ENCODE measurements at regions not wholly inside any gene's neighbourhood (a gene's known extent, or its start where the extent isn't known, plus 50 kb on each side); places are given as distances from the start of the nearest gene placed in this dataset.

GRCh38 chr10:21458126-21458871, 67.2 kb downstream of the SKIDA1 start:
- Histone ChIP-seq H3K9me3 (replicated peaks; ENCODE audit: control insufficient read depth, insufficient read depth, low read length) (no peaks in the 10 kb centered on the region; the same call in 2 of the 3 replicates), H3K4me2 (ENCODE audit: control insufficient read depth, insufficient read depth) (no peak overlapping the region), H3K36me3 (ENCODE audit: control insufficient read depth in 2 of 2, insufficient read depth in 2 of 2, low read length in 1 of 2) (no peaks in the 10 kb centered on the region), H3K4me1 (ENCODE audit: control insufficient read depth, insufficient read depth, low read length) (no peaks in the 10 kb centered on the region), H3K9ac (ENCODE audit: control insufficient read depth, insufficient read depth, low read length) (no peak overlapping the region), H3K4me3 (no peak overlapping the region), H3K27ac (ENCODE audit: control insufficient read depth, insufficient read depth) (no peak overlapping the region), H4K20me1 (ENCODE audit: control insufficient read depth, insufficient read depth) (no peaks in the 10 kb centered on the region), H3K79me2 (ENCODE audit: control insufficient read depth, insufficient read depth, low read length) (no peaks in the 10 kb centered on the region), H2AFZ (ENCODE audit: control insufficient read depth, low read depth, low read length) (no peak overlapping the region), H3K27me3 (replicated peaks in 1 of 2; ENCODE audit: control insufficient read depth in 2 of 2, insufficient read depth in 2 of 2, low read length in 1 of 2) (no peaks in the 10 kb centered on the region)
- 60% methylated on average over 5 of the region's 5 CpGs for WGBS (ENCODE audit: insufficient coverage, insufficient replicate concordance, low lambda C conversion rate, missing lambda C conversion rate)
- no peak for FAIRE-seq
- ChIA-PET CTCF (no interaction called here), POLR2A (interaction anchor here (0.6 kb wide), 1 partner anchor 90 kb away, joined by 4 read pairs; no protein-coding TSS in a partner anchor), RAD21 (ENCODE audit: unreplicated experiment) (no interaction called here), SMC1A (ENCODE audit: uncharacterized antibody, unreplicated experiment) (interaction anchor here (0.6 kb wide), 1 partner anchor 413 kb away, joined by 3 read pairs; no protein-coding TSS in a partner anchor)
- ATAC-seq = no peak
- in situ Hi-C loops (cut with MboI) (no loop called here), intact Hi-C loops (cut with micrococcal nuclease; ENCODE audit: unreplicated experiment) (no loop called here)
- no peak for DNase-seq (ENCODE audit: low read depth, low spot score)
- BruUV-seq (replicated peaks) = no TSS peak
- TF ChIP-seq RUNX3 (IDR thresholded peaks at IDR 0.05; ENCODE audit: low read length) = no peak
- TF ChIP-seq RCOR1 (conservative IDR thresholded peaks at IDR 0.05; ENCODE audit: low read depth, low read length) = no peak
- no peak for TF ChIP-seq NFIC (IDR thresholded peaks at IDR 0.05; ENCODE audit: low read depth, low read length)
- TF ChIP-seq NR2F1 (conservative IDR thresholded peaks at IDR 0.05) = no peak
- no peak for TF ChIP-seq PBX3 (IDR thresholded peaks at IDR 0.05; ENCODE audit: insufficient replicate concordance, low read depth, low read length)
- no peak for TF ChIP-seq MYB (IDR thresholded peaks at IDR 0.05; ENCODE audit: borderline replicate concordance, low read depth, low read length)
- TF ChIP-seq ZNF384 (IDR thresholded peaks at IDR 0.05; ENCODE audit: borderline replicate concordance, low read depth, low read length) = no peak
- TF ChIP-seq CHD4 (IDR thresholded peaks at IDR 0.05) = no peak
- TF ChIP-seq CUX1 (IDR thresholded peaks at IDR 0.05; ENCODE audit: insufficient replicate concordance, low read depth, low read length) = no peak
- TF ChIP-seq HDAC2 (IDR thresholded peaks at IDR 0.05) = no peak
- no peak for TF ChIP-seq CREM (IDR thresholded peaks at IDR 0.05; ENCODE audit: low read depth)
- no peak for TF ChIP-seq JUND (IDR thresholded peaks at IDR 0.05; ENCODE audit: low read depth, low read length)
- TF ChIP-seq NR2C1 (IDR thresholded peaks at IDR 0.05) = no peak
- no peak for TF ChIP-seq SUPT20H (IDR thresholded peaks at IDR 0.05; ENCODE audit: borderline replicate concordance, control insufficient read depth, low read depth, low read length)
- no peak for TF ChIP-seq POU2F2 (IDR thresholded peaks at IDR 0.05; ENCODE audit: borderline replicate concordance, low read depth, low read length)
- no peak for TF ChIP-seq ZZZ3 (IDR thresholded peaks at IDR 0.05; ENCODE audit: control insufficient read depth, insufficient read length, low read depth)
- TF ChIP-seq ETV6 (conservative IDR thresholded peaks at IDR 0.05 in 1 of 2, IDR thresholded peaks at IDR 0.05 in 1 of 2; ENCODE audit: borderline replicate concordance in 1 of 2, low read depth in 1 of 2) = no peak
